H9 (cell line): ENCODE measurements at regions not wholly inside any gene's neighbourhood (a gene's known extent, or its start where the extent isn't known, plus 50 kb on each side); places are given as distances from the start of the nearest gene placed in this dataset.

Source experiments
- DNase-seq: peaks from one replicate; pipeline ENCODE4 v3.0.0-alpha.2; 2017
- H2AFZ ChIP-seq: one replicate; pipeline ENCODE4 v1.6.1; 2013; ENCODE audit warnings: mild to moderate bottlenecking, low read length, control low read depth, moderate library complexity
- H2AK5ac ChIP-seq: 2 replicates; pipeline ENCODE4 v1.6.1; 2013; ENCODE audit warnings: low read length, control low read depth, mixed read lengths; ENCODE audit not compliant: insufficient read length
- H2BK120ac ChIP-seq: one replicate; pipeline ENCODE4 v1.6.1; 2013; ENCODE audit warnings: low read depth, mild to moderate bottlenecking, low read length, control low read depth, inconsistent platforms; ENCODE audit not compliant: poor library complexity, severe bottlenecking
- H2BK12ac ChIP-seq: 2 replicates; pipeline ENCODE4 v1.6.1; 2013; ENCODE audit warnings: low read length, control low read depth, mixed read lengths, low read depth; ENCODE audit not compliant: insufficient read length
- H2BK15ac ChIP-seq: 2 replicates; pipeline ENCODE4 v1.6.1; 2013; ENCODE audit warnings: low read depth, low read length, control low read depth
- H2BK20ac ChIP-seq: one replicate; pipeline ENCODE4 v1.6.1; 2013; ENCODE audit warnings: low read depth, mild to moderate bottlenecking, low read length, control low read depth, inconsistent platforms; ENCODE audit not compliant: poor library complexity, severe bottlenecking
- H2BK5ac ChIP-seq: 2 replicates; pipeline ENCODE4 v1.6.1; 2013; ENCODE audit warnings: low read length, control low read depth, mixed read lengths; ENCODE audit not compliant: insufficient read length
- H3K14ac ChIP-seq: 2 replicates; pipeline ENCODE4 v1.6.1; 2013; ENCODE audit warnings: low read length, control low read depth; ENCODE audit not compliant: insufficient read depth
- H3K18ac ChIP-seq: 2 replicates; pipeline ENCODE4 v1.6.1; 2013; ENCODE audit warnings: low read depth, mild to moderate bottlenecking, mixed read lengths, low read length, control low read depth; ENCODE audit not compliant: insufficient read length
- H3K23ac ChIP-seq: 2 replicates; pipeline ENCODE4 v1.6.1; 2013; ENCODE audit warnings: low read length, control low read depth, mixed read lengths, low read depth; ENCODE audit not compliant: insufficient read length
- H3K23me2 ChIP-seq: 2 replicates; pipeline ENCODE4 v1.6.1; 2013; ENCODE audit warnings: low read depth, mild to moderate bottlenecking, mixed read lengths, low read length, control low read depth; ENCODE audit not compliant: insufficient read length, poor library complexity, severe bottlenecking
- H3K27ac ChIP-seq: 2 replicates; pipeline ENCODE4 v1.5.1; 2013; ENCODE audit warnings: low read length, control low read depth, mixed read lengths, low read depth; ENCODE audit not compliant: insufficient read length
- H3K27me3 ChIP-seq: 2 replicates; pipeline ENCODE4 v1.6.1; 2013; ENCODE audit warnings: low read length, control low read depth, inconsistent platforms; ENCODE audit not compliant: insufficient read depth
- H3K4ac ChIP-seq: 2 replicates; pipeline ENCODE4 v1.6.1; 2013; ENCODE audit warnings: low read depth, mild to moderate bottlenecking, control low read depth, inconsistent platforms, low read length, moderate library complexity
- H3K4me1 ChIP-seq: 2 replicates; pipeline ENCODE4 v1.6.1; 2013; ENCODE audit warnings: low read length, control low read depth, inconsistent platforms; ENCODE audit not compliant: insufficient read depth
- H3K4me2 ChIP-seq: 2 replicates; pipeline ENCODE4 v1.6.1; 2013; ENCODE audit warnings: low read length, control low read depth, mixed read lengths; ENCODE audit not compliant: insufficient read length, insufficient read depth
- H3K56ac ChIP-seq: 2 replicates; pipeline ENCODE4 v1.6.1; 2013; ENCODE audit warnings: low read depth, mild to moderate bottlenecking, mixed read lengths, low read length, control low read depth; ENCODE audit not compliant: insufficient read length
- H3K79me1 ChIP-seq: 2 replicates; pipeline ENCODE4 v1.6.1; 2013; ENCODE audit warnings: low read depth, mild to moderate bottlenecking, moderate library complexity, low read length, control low read depth, inconsistent platforms; ENCODE audit not compliant: insufficient read depth, poor library complexity, severe bottlenecking
- H3K79me2 ChIP-seq: 2 replicates; pipeline ENCODE4 v1.6.1; 2013; ENCODE audit warnings: low read length, control low read depth, inconsistent platforms; ENCODE audit not compliant: insufficient read depth
- H3K9ac ChIP-seq: 2 replicates; pipeline ENCODE4 v1.6.1; 2013; ENCODE audit warnings: low read length, control low read depth, mixed read lengths; ENCODE audit not compliant: insufficient read length; ENCODE audit errors: extremely low read depth
- H3K9me3 ChIP-seq: one replicate; pipeline ENCODE4 v1.6.1; 2013; ENCODE audit warnings: low read depth, low read length, inconsistent platforms; ENCODE audit not compliant: control insufficient read depth
- H3T11ph ChIP-seq: one replicate; pipeline ENCODE4 v1.6.1; 2013; ENCODE audit warnings: mild to moderate bottlenecking, low read length, control low read depth, inconsistent platforms
- H4K20me1 ChIP-seq: one replicate; pipeline ENCODE4 v1.6.1; 2013; ENCODE audit not compliant: control insufficient read depth, insufficient read length, insufficient read depth
- H4K5ac ChIP-seq: 2 replicates; pipeline ENCODE4 v1.6.1; 2013; ENCODE audit warnings: low read depth, mild to moderate bottlenecking, mixed read lengths, low read length, control low read depth; ENCODE audit not compliant: insufficient read length
- H4K8ac ChIP-seq: replicated peaks from 2 replicates; pipeline ENCODE4 v1.6.1; 2013; ENCODE audit warnings: low read length, control low read depth, mixed read lengths, low read depth; ENCODE audit not compliant: insufficient read length
- H4K91ac ChIP-seq: 2 replicates; pipeline ENCODE4 v1.6.1; 2013; ENCODE audit warnings: low read depth, mild to moderate bottlenecking, moderate library complexity, mixed read lengths, low read length, control low read depth; ENCODE audit not compliant: insufficient read length
- H3K27ac Mint-ChIP-seq, 3 experiments: 2 replicates in 2 of 3; 3 replicates in 1 of 3; pipeline ENCODE4 v1.8.0; 2020 to 2021; ENCODE audit warnings: mixed read lengths in 3 of 3, mild to moderate bottlenecking in 1 of 3, moderate library complexity in 1 of 3
- H3K27me3 Mint-ChIP-seq: 2 replicates; pipeline ENCODE4 v1.8.0; 2021; ENCODE audit warnings: low read depth, mild to moderate bottlenecking, moderate library complexity, mixed read lengths
- H3K36me3 Mint-ChIP-seq, 3 experiments: 2 replicates in 2 of 3; 3 replicates in 1 of 3; pipeline ENCODE4 v1.8.0; 2020 to 2021; ENCODE audit warnings: low read depth in 3 of 3, mixed read lengths in 3 of 3; ENCODE audit not compliant: insufficient read depth in 1 of 3
- H3K4me1 Mint-ChIP-seq, 2 experiments: 2 replicates each; pipeline ENCODE4 v1.8.0; 2020; ENCODE audit warnings: mixed read lengths in 2 of 2
- H3K4me3 Mint-ChIP-seq, 2 experiments: 2 replicates in 1 of 2; 3 replicates in 1 of 2; pipeline ENCODE4 v1.8.0; 2020 to 2021; ENCODE audit warnings: mild to moderate bottlenecking in 2 of 2, mixed read lengths in 2 of 2, moderate library complexity in 1 of 2
- H3K9me3 Mint-ChIP-seq, 2 experiments: 2 replicates in 1 of 2; 3 replicates in 1 of 2; pipeline ENCODE4 v1.8.0; 2020; ENCODE audit warnings: mild to moderate bottlenecking in 2 of 2, mixed read lengths in 2 of 2, moderate library complexity in 1 of 2
- CTCF ChIP-seq: fragments of 200-600 bp; sonication (generic); conservative IDR thresholded peaks from 3 replicates; pipeline ENCODE4 v1.8.0; 2021; ENCODE audit warnings: antibody characterized with exemption, mild to moderate bottlenecking
- WGBS: extraction: QIAGEN DNeasy Blood & Tissue Kit; methylation state at CpG from one replicate; pipeline ENCODE4 v1.1.7; 2013; ENCODE audit warnings: missing lambda C conversion rate, low lambda C conversion rate, mixed read lengths; ENCODE audit not compliant: insufficient read length; ENCODE audit errors: extremely low coverage; 5-methylcytosine and 5-hydroxymethylcytosine counted together

GRCh38 chr11:13109616-13110015, 100.5 kb downstream of the RASSF10 start:
- H3K4me1 ChIP-seq = peaks cover under 1% of the 10 kb centered on the region; the same call in 1 of the 2 replicates
- peaks cover 29 to 44% of the 10 kb centered on the region in 2 experiments for H3K4me1 Mint-ChIP-seq

More at GRCh38 chr11:13109616-13110015, 100.5 kb downstream of the RASSF10 start:
- Histone ChIP-seq H3K23me2 (no peaks in the 10 kb centered on the region), H4K20me1 (no peaks in the 10 kb centered on the region), H4K8ac (no peak overlapping the region), H3K9me3 (no peaks in the 10 kb centered on the region), H2BK15ac (no peak overlapping the region), H3K18ac (no peak overlapping the region), H3T11ph (no peak overlapping the region), H2BK12ac (no peak overlapping the region), H2AFZ (no peak overlapping the region), H2BK5ac (no peak overlapping the region), H2BK20ac (no peak overlapping the region), H3K23ac (no peak overlapping the region), H3K14ac (no peak overlapping the region), H4K5ac (no peak overlapping the region), H4K91ac (no peak overlapping the region), H2AK5ac (no peak overlapping the region), H3K27me3 (no peaks in the 10 kb centered on the region), H3K9ac (no peak overlapping the region), H3K79me2 (no peaks in the 10 kb centered on the region), H3K79me1 (no peaks in the 10 kb centered on the region), H3K27ac (no peak overlapping the region), H2BK120ac (no peak overlapping the region), H3K56ac (no peak overlapping the region), H3K4me2 (no peak overlapping the region), H3K4ac (no peak overlapping the region)
- TF ChIP-seq CTCF = no peak
- no CpG with 5 or more reads among the region's 1 CpG for WGBS
- H3K27ac Mint-ChIP-seq = no peak overlapping the region
- no peaks in the 10 kb centered on the region for H3K9me3 Mint-ChIP-seq
- no peaks in the 10 kb centered on the region; a peak in 1 of 7 replicates for H3K36me3 Mint-ChIP-seq
- no peak overlapping the region for H3K4me3 Mint-ChIP-seq
- DNase-seq = no peak
- H3K27me3 Mint-ChIP-seq = peaks cover 2% of the 10 kb centered on the region; the same call in 1 of the 2 replicates
